Natural killer cell treated with Interleukin-12 subunit alpha and Interleukin-12 subunit beta and Interleukin-15 and Interleukin-18, amount 100 ng/mL, for 72 hours (primary cell): ENCODE measurements at regions not wholly inside any gene's neighbourhood (a gene's known extent, or its start where the extent isn't known, plus 50 kb on each side); places are given as distances from the start of the nearest gene placed in this dataset.

Experiments
- ATAC-seq, 2 donors: fragments of 150-1000 bp; cut with Tn5 transposase in 1 of 2; sonication (Bioruptor Pico), chemical (Tn5 transposase) in 1 of 2; 2 replicates each; pipeline ENCODE4 v1.10.0; 2021
- DNase-seq: peaks from one replicate; pipeline ENCODE4 v3.0.0; 2022; ENCODE audit warnings: low spot score
- H3K27ac Mint-ChIP-seq, 2 donors: 1 replicate in 1 of 2; 2 replicates in 1 of 2; pipeline ENCODE4 v1.8.0; 2022; ENCODE audit warnings: mixed read lengths in 2 of 2, mild to moderate bottlenecking in 1 of 2, moderate library complexity in 1 of 2
- H3K27me3 Mint-ChIP-seq, 2 donors: 1 replicate in 1 of 2; 2 replicates in 1 of 2; pipeline ENCODE4 v1.8.0; 2022; ENCODE audit warnings: mixed read lengths in 2 of 2
- H3K36me3 Mint-ChIP-seq: one replicate; pipeline ENCODE4 v1.8.0; 2022; ENCODE audit warnings: mixed read lengths
- H3K4me1 Mint-ChIP-seq, 2 donors: 1 replicate in 1 of 2; 2 replicates in 1 of 2; pipeline ENCODE4 v1.8.0; 2022; ENCODE audit warnings: low read depth in 2 of 2, mixed read lengths in 2 of 2, mild to moderate bottlenecking in 1 of 2
- H3K4me3 Mint-ChIP-seq: one replicate; pipeline ENCODE4 v1.8.0; 2022; ENCODE audit warnings: mixed read lengths
- H3K9me3 Mint-ChIP-seq: 2 replicates; pipeline ENCODE4 v1.8.0; 2022; ENCODE audit warnings: mixed read lengths

DNA sequence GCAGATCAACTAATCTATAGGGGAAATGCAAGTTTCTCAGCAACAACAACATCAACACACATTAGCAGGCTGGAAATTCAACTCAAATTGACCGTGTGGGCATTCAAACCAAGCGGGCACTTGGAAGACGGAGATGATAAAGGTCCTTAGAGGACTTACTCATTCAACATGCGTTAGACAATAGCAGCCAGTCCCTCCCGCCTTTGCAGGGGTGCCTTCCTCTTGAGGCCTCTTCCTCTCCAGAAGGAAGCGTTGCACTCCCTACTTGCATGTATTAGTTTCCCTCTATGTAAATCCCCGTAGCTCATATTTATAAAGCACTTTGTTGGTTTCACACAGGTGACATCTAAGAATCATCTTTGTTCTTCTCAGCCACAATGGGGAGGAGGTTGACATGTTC is 300.8 kb upstream of the STXBP5 start:
- Mint-ChIP-seq H3K4me1 (no peaks in the 10 kb centered on the region), H3K4me3 (no peak overlapping the region), H3K27ac (no peak overlapping the region), H3K9me3 (no peaks in the 10 kb centered on the region), H3K36me3 (no peaks in the 10 kb centered on the region), H3K27me3 (peaks cover 3 to 8% of the 10 kb centered on the region in 2 donors)
- ATAC-seq: no peak
- no peak for DNase-seq

DNA sequence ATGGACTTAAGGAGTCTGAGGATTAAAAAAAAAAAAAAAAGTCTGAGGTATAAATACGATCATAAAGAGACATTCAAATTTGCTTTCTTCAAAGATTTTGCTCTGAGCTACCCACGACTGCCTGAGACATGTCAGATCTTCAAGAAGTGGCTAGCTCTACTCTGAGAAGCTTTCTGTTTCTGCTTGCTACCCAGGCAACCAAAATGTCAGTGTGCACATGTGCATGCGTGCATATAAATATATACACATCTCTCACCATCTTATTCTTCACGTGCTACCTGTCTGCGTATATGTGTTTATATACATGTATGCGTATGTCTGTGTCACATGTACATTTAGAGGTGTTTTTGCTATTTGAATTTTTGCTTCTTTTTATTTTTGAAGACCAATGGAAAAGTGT is 299.6 kb upstream of the STXBP5 start:
- H3K27me3 Mint-ChIP-seq: no peaks in the 10 kb centered on the region
- H3K9me3 Mint-ChIP-seq: no peaks in the 10 kb centered on the region
- no peak overlapping the region for H3K4me3 Mint-ChIP-seq
- no peaks in the 10 kb centered on the region for H3K4me1 Mint-ChIP-seq
- ATAC-seq (no peak), DNase-seq (no peak)
- H3K27ac Mint-ChIP-seq: no peak overlapping the region
- H3K36me3 Mint-ChIP-seq: no peaks in the 10 kb centered on the region

DNA sequence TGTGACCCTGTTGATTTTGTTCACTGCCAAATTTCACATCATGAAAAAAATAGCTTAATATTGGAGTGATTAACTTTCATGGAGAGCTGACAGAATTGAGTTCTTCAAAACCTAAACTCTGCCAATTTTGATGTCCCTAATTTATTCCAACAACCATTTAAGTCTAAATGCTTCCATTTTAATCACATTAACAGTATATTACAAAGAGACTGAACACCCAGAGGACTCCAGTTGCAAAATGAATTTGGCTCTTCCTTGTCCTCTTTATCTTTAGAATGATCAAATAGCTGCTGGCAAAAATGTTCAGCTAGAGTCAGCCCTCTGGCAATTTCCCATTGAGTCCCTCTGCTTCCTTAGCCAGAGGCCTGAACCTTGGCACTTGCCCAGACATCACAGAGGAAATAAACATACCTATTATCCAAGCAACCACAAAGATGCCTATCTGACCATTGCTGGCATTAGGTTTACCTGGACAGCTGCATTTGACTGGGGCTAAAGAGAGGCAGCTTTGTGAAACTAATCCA is 299.0 kb upstream of the STXBP5 start:
- no peak for ATAC-seq
- Mint-ChIP-seq H3K9me3 (no peaks in the 10 kb centered on the region), H3K4me3 (no peak overlapping the region), H3K36me3 (no peaks in the 10 kb centered on the region), H3K27ac (no peak overlapping the region), H3K4me1 (no peaks in the 10 kb centered on the region), H3K27me3 (no peaks in the 10 kb centered on the region)
- DNase-seq: no peak

DNA sequence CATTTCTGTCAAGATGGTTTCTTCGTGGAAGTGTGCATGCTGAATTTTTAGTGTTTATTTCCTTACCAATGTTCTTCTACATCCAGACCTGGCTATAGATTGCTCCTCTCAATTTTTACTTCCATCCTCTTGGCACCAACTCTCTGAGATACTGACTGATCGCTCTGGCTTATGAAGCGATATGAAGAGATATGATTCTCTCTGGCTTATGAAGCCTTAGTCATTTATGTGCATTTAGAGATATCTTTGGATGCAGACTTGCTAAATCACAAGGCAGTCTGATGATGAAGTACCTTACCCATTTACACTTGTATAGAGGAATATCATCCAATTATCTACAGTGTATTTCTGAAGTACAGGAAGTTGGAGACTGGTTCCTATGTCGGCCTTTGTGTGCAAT is 295.4 kb upstream of the STXBP5 start:
- ATAC-seq: no peak
- Mint-ChIP-seq H3K27ac (no peak overlapping the region), H3K4me3 (no peak overlapping the region)

DNA sequence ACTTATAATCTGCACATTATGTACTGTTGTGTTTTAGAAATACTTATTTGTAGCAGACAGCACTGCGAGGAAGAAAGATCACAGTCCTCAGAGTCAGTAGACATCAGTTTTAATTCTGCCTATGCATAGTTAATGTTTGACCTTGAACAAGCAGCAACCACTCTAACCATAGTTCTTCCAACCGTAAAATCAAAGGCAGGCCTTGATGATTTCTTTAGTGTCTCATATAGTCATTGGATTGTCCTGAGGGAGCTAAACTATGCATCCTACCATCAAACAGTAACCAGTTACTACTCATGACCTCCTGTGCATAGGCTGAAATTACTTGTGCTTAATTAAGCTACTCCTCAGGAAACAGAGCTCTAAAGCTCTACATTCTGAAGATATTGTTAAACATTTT is 294.8 kb upstream of the STXBP5 start:
- no peak overlapping the region for H3K27ac Mint-ChIP-seq
- ATAC-seq (no peak), DNase-seq (no peak)
- peaks cover 4 to 12% of the 10 kb centered on the region in 2 donors for H3K4me1 Mint-ChIP-seq
- H3K4me3 Mint-ChIP-seq: no peak overlapping the region
- H3K27me3 Mint-ChIP-seq: peaks cover 3 to 7% of the 10 kb centered on the region in 2 donors
- H3K9me3 Mint-ChIP-seq: peaks cover 2% of the 10 kb centered on the region
- H3K36me3 Mint-ChIP-seq: no peaks in the 10 kb centered on the region

More for the DNA sequence above, 295.4 kb upstream of the STXBP5 start:
- no peak for DNase-seq
- Mint-ChIP-seq H3K4me1 (peaks cover under 1 to 6% of the 10 kb centered on the region in 2 donors), H3K36me3 (no peaks in the 10 kb centered on the region), H3K27me3 (peaks cover 0 to under 1% of the 10 kb centered on the region in 2 donors), H3K9me3 (no peaks in the 10 kb centered on the region)

DNA sequence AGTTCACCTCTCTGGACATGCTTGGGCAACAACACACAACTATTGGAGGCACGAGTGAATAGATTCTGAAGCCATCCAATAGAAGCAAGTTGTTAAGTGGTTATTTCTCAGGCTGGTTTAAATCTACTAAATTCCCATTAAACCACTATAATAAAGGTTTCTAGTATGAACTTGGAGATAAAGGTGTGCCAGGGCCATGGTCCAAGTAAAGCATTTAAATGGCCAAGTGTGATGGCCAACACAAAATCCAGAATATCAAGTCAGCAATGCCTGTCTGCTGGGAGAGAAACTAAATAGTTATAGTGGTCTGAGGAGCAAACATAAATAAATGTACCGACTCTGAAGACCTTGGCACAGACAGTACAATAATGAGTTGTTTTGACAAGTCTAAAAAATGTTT is 294.3 kb upstream of the STXBP5 start:
- peaks cover 2% of the 10 kb centered on the region for H3K9me3 Mint-ChIP-seq
- H3K27ac Mint-ChIP-seq: no peak overlapping the region
- no peak for DNase-seq
- peaks cover 4 to 12% of the 10 kb centered on the region in 2 donors for H3K4me1 Mint-ChIP-seq
- no peaks in the 10 kb centered on the region for H3K36me3 Mint-ChIP-seq
- H3K4me3 Mint-ChIP-seq: no peak overlapping the region
- no peak for ATAC-seq
- peaks cover 3 to 7% of the 10 kb centered on the region in 2 donors for H3K27me3 Mint-ChIP-seq

DNA sequence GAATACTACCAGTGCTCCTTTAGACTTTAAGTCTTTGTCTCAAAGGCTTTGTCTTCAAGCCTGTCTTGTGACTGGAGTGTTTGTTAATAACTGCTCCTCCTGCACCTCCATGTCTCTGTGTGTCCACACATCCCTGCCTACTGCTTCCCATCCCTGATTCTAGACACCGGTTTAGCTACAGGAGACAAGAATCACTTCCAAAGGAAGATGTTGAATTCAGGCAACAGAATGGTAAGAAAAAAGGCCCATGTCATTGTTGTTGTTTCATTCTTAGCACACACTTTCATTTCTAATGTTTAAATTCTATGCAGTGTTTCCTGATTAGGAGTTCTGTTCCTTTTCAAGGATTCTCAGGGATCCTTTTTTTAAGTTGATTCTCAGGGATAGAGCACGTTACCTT is 293.6 kb upstream of the STXBP5 start:
- Mint-ChIP-seq H3K4me1 (peaks cover 4 to 12% of the 10 kb centered on the region in 2 donors), H3K4me3 (no peak overlapping the region), H3K27ac (no peak overlapping the region), H3K9me3 (peaks cover 2% of the 10 kb centered on the region), H3K36me3 (no peaks in the 10 kb centered on the region), H3K27me3 (peaks cover 3 to 7% of the 10 kb centered on the region in 2 donors)
- DNase-seq (no peak), ATAC-seq (no peak)

DNA sequence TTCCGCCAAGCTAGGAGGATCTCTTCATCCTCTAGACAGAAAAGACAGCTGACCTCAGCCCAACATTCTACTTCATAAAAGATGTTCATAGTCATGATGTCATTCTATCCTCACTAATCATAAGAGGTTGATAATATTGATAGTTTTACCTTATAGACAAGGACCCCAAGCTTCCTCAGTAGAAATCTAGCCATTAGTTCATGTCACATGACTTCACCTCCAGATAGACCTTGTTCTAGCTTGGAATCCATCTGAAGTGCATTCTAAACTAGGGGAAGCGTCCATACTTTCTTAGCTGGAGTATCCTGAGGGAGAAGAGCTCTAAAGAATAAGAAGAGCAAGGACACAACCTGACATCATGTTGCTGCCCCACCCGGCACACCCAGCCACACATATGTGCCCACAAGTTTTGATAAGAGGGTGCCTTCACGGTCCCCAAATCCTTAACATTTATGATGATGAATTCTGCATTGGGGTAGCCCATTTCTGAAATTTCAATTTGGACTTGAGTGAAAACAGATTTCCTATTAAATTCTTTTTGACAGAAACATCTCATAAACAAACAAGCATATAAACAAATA is 292.5 kb upstream of the STXBP5 start:
- Mint-ChIP-seq H3K27me3 (peaks cover 3 to 7% of the 10 kb centered on the region in 2 donors), H3K9me3 (peaks cover 2% of the 10 kb centered on the region), H3K4me1 (peaks cover 4 to 12% of the 10 kb centered on the region in 2 donors), H3K4me3 (no peak overlapping the region), H3K36me3 (no peaks in the 10 kb centered on the region), H3K27ac (no peak overlapping the region)
- no peak for DNase-seq
- no peak for ATAC-seq

DNA sequence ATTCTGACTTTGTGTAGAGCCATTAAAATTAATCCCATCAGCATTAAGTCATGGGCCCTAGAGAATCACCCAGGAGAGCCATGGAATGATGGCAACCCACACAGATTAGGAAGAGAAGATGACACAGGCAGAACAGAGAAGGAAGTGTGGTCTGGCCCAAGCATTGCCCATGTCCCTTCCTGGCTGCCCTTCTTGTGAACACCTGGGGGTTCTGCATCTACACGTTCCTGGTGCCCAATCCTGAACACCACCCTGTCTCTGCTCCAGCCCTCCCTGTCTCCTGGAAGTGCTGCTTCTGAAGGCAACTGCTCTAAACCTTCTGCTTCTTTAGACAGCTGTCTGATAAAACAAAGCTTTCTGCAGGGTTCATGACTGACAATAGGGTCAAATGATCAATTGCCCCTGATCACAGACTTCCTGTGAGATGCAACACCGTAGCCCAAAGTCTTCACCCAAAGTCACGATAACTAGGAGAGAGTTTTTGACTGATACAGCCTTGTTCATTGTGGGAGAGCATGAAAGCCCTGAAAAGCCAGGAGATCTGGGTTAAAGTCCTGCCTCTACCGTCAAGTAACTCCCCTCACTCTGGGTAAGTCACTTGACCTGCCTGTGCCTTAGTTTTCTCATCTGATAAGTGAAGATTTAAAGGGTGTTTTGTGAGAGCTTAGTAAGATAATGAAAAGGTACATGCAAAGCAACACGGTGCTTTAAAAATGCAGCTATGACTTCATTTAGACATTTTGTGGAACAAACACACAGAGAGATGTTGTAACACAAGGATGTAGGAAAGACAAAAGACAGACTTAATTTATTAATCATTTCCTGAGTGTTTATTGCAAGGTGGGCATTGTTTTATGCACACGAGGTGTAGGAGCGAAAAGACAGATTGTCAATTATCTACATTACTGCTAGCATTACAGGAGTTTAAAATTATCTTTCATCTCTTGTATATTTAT is 291.2 kb upstream of the STXBP5 start:
- no peaks in the 10 kb centered on the region for H3K36me3 Mint-ChIP-seq
- peaks cover 2% of the 10 kb centered on the region for H3K9me3 Mint-ChIP-seq
- DNase-seq (no peak), ATAC-seq (no peak)
- H3K4me3 Mint-ChIP-seq: no peak overlapping the region
- H3K4me1 Mint-ChIP-seq: peaks cover 4 to 12% of the 10 kb centered on the region in 2 donors
- H3K27ac Mint-ChIP-seq: no peak overlapping the region
- peaks cover 3 to 7% of the 10 kb centered on the region in 2 donors for H3K27me3 Mint-ChIP-seq

DNA sequence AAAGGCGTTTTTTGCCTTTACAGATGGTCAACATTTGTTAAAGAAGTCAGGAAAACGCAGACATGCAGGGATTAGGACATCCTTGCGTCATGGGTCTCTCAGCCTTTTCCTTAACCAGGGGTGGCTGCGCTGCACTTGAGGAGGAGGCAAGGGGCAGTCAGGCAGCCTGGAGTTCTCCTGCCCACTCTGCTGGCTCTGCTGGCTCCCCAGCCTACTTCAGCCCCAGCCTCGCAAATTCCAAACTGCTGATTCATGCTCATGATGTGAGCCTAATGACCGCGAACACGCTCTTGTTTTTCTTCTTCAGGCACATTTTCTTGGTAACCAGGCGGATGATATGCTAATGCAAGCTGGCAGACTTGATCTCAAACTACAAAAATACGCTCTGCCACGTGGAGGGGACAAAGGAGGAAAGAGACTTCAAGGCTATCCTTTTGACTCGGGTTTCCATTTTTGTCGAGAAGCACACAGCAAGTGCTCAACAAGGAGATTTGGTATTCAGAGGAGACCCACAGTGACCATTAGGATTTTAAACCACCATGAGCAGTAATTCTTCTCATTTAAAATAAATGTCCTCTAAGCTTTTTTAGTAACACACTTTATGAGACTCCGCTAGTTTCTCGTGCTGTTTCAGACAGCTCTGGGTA is 290.3 kb upstream of the STXBP5 start:
- Mint-ChIP-seq H3K4me3 (peak overlapping the region; percentile 5), H3K9me3 (peaks cover 2% of the 10 kb centered on the region), H3K36me3 (no peaks in the 10 kb centered on the region), H3K27ac (peak overlapping the region in 1 of 2 donors; percentile 17), H3K27me3 (peaks cover 3 to 7% of the 10 kb centered on the region in 2 donors), H3K4me1 (peaks cover 4 to 12% of the 10 kb centered on the region in 2 donors)
- peak in 1 of 2 donors; percentile 51 for ATAC-seq
- no peak for DNase-seq

DNA sequence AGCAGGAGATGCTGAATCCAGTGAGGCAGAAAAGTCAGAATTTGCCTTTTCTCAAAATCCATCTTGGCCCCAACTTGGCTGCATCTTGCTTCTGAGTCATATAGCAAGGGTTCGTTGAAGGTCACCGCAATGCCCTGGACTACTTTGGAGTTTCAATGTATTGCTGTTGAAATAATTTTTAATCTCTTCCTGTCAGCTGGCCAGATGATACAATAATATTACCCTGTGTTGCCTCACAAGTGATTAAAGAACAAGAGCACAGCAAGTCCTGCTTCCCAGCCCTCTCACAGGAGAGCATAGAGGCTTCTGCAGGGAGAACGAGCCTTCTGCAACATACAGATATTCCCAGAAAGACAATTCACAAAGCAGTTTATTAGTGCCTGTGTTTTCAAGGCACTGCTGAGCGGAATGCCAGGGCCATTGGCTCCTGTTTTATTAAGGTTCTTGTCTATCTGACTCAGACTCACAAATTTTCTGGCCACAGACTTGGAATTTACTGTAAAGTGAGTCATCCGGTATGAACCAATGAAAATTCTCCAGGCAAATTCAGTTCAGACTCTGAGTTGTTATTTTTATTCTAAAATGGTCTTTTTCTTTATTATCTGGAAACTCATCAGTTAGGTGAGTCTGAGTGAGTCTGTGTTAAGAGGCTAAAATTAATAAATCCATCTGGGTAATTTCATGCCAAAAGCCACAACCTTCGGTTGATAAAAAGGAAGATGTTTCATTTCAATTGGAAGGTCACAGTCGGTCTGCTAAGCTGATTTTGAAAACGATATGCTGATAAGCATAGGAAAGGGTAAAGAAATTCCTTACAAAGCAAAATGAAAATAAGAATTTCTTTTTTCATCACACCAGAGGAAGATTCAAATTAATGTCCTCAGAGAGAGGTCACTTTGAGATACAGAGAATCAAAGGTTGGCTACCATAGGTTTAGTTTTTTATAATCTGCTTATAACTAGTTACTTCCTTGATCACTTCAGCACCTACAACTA is 289.4 kb upstream of the STXBP5 start:
- peaks cover 2% of the 10 kb centered on the region for H3K9me3 Mint-ChIP-seq
- ATAC-seq (peak in 1 of 2 donors; percentile 66), DNase-seq (no peak)
- peaks cover 3 to 7% of the 10 kb centered on the region in 2 donors for H3K27me3 Mint-ChIP-seq
- H3K27ac Mint-ChIP-seq: peak overlapping the region in 1 of 2 donors; percentile 17
- peaks cover 4 to 12% of the 10 kb centered on the region in 2 donors for H3K4me1 Mint-ChIP-seq
- H3K4me3 Mint-ChIP-seq: peak overlapping the region; percentile 5
- H3K36me3 Mint-ChIP-seq: no peaks in the 10 kb centered on the region

DNA sequence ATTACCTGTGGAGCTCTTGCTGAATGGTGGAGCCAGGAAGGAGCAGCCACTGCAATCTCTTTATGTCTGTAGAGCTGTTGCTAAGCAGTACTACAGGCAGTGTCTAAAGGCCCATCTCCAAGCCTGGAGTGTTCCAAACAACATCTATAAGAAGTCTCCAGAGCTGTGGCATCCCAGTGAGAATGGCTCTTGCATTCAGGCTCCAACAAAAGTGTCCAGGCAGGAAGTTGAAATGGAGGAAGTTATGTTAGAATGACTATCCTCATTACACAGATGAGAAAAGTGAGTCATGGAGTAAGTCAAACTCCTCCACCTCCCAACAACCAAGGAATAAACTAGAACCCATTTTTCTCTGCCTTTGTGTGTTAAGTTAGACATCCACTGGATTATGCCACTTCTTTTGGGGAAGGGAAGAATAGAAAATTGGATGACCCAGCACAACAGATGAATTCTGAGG is 288.5 kb upstream of the STXBP5 start:
- peaks cover 2% of the 10 kb centered on the region for H3K9me3 Mint-ChIP-seq
- H3K4me1 Mint-ChIP-seq: peaks cover 4 to 9% of the 10 kb centered on the region in 2 donors
- H3K4me3 Mint-ChIP-seq: no peak overlapping the region
- ATAC-seq (no peak), DNase-seq (no peak)
- no peaks in the 10 kb centered on the region for H3K36me3 Mint-ChIP-seq
- H3K27ac Mint-ChIP-seq: peak overlapping the region in 1 of 2 donors; percentile 17
- peaks cover 3 to 7% of the 10 kb centered on the region in 2 donors for H3K27me3 Mint-ChIP-seq
